HG03460 (cell line): ENCODE measurements at regions not wholly inside any gene's neighbourhood (a gene's known extent, or its start where the extent isn't known, plus 50 kb on each side); places are given as distances from the start of the nearest gene placed in this dataset.
"Not testable (repeated sequence)": the region's sequence is repeated elsewhere in the genome, so short reads cannot be mapped to it uniquely, and the experiment has no call there.

Source experiments
- ATAC-seq: cut with Tn5 transposase; IDR thresholded peaks from one replicate; pipeline ENCODE4 v1.9.1; 2021; ENCODE audit not compliant: unreplicated experiment

DNA sequence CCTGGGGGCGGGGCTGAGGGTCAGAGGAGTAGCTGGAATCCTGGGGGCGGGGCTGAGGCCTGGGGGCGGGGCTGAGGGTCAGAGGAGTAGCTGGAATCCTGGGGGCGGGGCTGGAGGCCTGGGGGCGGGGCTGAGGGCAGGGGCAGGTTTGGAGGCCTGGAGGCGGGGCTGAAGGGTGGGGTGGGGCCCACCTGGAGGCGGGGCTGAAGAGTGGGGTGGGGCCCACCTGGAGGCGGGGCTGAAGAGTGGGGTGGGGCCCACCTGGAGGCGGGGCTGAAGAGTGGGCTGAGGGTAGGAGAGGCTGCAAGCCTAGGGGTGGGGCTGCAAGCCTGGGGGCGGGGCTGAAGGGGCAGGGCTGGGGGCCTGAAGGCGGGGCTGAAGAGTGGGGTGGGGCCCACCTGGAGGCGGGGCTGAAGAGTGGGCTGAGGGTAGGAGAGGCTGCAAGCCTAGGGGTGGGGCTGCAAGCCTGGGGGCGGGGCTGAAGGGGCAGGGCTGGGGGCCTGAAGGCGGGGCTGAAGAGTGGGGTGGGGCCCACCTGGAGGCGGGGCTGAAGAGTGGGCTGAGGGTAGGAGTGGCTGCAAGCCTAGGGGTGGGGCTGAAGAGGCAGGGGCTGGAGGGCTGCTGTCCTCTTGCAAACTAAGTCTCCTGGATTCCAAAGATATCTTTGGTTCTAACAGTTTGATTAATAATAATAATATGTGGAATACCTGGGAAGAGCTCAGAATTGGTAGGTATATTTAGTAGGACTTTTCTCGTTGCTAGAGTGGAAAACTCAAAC is 1329.7 kb downstream of the BRD1 start:
- not testable (repeated sequence) for ATAC-seq

DNA sequence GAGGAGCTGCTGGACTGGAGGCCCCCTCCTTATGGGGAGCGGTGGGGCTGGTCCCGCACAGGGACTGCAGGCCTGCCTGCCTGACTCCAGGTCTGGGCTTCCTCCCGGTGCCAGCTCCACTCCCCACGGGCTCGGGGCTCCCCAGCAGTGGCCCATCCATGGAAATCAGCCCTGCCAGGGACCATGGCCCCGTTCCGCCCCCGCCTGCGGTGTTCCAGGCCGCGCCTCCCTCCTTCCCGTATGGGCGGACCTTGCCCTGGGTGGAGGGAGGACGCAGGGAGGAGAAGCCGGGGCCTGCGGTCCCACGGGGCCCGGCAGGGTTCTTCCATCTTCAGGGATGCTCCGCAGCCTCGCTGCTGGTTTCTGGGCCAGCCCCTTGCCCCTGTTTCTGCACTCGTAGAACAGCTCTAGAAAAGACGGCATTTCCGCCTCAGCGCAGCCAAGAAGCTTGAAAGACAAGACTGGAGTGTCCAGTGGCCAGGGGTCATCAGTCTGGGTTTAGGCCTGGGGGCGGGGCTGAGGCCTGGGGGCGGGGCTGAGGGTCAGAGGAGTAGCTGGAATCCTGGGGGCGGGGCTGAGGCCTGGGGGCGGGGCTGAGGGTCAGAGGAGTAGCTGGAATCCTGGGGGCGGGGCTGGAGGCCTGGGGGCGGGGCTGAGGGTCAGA is 1330.6 kb downstream of the BRD1 start:
- no peak for ATAC-seq

DNA sequence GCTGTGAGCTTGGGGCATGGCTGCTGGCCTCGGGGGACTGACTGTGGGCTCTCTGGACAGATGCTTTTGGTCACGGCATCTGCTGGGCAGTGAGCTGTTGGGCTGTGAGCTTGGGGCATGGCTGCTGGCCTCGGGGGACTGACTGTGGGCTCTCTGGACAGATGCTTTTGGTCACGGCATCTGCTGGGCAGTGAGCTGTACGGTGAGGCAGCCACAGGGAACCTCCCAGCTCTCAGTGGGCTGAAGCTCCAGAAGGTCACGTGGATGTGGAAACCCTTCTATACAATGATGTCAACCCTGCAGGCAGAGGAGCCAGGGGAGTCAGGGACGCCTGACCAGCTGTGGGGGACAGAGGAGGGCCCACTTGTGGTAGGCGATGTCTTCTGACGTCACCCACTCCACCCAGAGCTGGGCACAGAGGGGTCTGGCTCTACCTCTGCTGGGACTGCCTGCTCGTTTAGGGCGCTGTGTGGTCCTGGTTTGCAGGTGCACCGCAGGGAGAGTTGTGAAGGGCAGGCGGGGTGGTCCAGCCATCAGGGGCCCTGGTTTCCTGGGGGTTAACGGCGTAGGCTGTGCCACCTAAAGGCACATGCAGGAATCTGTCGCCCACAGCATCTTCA is 1331.3 kb downstream of the BRD1 start:
- no peak for ATAC-seq

DNA sequence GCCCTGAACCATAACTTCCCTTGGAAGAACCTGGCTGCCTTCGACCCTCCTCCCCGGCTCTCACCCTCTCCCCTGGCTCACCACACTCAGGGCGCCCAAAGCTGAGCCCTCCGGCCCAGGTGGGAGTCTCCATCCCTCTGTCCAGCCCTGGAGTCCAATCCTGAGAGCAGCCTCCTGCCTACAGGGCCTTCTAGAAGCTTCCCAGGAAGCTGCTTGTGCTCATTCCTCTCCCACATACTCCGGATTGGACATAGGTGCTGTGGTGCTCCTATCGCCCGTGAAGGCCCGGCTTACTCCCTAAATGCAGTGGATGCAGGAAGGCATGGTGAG is 1332.0 kb downstream of the BRD1 start:
- no peak for ATAC-seq

DNA sequence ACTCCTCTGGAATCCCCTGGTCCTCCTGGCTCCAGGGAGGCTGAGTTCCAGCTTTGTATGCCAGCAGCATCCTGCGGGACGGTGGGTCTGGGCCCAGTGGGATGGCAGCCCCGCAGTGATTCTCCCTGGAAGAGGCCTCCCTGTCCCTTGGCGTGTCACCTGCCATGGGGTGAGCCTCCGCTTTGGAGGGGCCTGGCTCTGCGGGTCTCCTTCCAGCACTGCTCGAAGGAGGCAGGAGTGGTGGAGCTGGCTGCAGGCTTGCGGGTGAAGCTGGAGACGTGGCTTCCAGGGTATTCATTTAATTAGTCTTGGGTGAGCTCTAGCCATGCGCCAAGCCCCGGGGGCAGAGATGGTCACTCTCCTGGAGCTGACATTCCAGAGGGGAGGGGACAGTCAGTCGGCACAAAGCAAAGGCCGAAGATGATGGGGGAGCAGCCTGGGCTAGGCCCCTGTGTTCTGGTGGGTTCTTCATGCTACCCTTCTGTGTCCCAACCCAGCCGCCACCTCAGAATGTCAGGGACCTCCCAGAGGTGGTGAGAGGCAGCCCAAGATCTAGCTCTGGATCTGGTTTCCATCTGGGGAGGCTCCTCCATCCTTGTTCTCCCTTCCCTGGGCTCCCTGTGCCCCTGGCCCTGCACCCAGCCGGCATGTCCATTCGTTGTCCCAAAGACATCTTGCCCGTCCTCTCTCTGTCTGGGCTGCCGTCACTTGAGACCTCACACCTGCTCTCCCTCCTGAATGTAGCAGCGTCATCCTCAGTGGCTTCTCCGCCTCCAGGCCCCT is 1332.5 kb downstream of the BRD1 start:
- ATAC-seq, result no peak

DNA sequence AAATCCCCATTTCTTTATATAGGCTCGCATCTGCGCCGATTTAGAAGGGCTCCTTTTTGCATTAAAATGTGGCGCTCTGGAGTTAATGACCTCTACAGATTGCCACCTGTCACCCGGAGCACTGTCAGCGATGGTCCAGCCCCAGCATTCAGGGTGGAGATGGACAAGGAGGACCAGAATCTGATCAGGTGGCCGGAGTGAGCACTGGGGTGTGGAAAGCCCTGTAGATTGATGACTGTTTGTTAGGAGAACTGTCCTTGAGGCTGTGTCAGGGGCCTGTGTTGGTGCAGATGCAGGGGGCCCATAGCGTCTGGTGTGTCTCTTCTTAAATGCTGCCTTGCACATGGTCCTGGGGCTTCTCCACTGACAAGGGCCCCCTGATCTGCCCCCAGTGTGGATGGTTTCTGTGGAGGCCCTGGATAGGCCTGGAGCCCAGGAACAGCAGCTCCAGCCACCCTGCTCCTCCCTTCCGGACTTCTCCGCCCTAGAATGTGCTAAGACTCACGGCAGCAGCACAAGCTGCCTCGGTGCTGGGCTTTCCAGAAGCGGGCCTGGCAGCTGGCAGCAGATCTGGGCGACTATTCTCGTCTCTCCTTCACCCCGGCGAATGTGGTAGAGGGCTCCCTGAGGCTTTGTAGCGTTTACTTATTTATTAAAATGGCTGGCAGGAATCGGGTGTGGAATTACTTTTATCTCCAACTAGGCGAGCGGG is 1333.3 kb downstream of the BRD1 start:
- no peak for ATAC-seq

DNA sequence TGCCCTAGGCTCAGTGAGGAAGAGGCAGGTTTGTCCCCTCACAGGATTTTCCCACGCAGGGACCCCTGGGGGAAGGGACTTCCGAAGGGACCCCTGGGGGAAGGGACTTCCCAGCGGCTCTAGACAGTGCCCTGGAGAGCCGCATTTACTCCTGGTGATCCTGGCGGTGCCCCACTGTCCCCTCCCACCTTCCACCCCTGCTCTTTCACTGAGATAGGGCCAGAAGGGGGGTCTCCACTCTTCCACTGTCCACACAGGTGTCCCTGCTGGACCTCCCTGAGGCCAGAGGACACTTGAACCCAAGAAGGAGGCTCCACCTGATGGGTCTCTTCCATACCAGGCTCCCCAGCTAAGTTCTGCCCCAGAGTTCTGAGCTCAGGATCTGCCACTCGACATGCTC is 1333.9 kb downstream of the BRD1 start:
- no peak for ATAC-seq

DNA sequence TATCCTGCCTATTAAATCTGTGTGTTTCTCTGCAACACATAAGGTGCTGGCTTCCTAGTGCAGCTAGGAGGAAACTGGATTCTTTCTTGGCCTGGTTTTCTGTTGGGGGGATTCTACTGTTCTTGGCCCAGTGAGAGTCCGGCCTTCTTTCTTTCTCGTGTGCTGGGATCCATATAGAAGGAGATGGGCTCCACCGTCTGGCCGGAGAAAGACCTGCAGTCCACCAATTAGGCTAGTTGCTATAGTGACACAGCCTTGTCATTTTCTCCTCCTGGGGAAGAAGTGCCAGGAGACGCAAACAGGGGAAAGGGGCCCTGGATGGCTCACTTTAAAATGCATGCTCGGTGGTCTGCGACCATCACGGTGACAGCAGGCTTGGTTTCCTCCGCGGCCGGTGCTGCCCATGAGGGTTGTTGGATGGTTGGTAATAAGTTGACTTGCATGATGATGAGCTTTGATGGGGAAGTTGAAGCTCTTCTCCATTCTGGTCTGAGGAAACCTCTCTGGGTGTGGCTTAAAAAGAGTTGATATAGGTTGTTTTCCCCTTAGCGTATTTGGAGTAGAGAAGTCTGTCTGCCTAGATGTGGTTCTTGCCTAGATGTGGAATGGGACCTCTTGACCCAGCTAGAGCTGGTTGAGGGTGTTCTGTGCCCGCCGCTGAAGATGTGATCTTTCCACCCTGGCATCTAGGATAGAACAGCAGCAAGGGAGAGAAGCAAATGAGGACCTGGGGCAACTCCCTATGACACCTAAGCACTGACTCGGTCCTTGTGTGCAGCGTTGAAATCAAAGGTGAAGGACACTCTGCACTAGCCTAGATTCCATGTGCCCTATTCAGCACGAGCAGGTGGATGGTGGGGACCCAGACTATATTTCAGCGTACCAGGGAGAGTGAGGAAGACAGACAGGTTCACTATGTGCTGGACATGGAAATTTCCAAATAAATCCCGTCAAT is 1335.0 kb downstream of the BRD1 start:
- no peak for ATAC-seq

DNA sequence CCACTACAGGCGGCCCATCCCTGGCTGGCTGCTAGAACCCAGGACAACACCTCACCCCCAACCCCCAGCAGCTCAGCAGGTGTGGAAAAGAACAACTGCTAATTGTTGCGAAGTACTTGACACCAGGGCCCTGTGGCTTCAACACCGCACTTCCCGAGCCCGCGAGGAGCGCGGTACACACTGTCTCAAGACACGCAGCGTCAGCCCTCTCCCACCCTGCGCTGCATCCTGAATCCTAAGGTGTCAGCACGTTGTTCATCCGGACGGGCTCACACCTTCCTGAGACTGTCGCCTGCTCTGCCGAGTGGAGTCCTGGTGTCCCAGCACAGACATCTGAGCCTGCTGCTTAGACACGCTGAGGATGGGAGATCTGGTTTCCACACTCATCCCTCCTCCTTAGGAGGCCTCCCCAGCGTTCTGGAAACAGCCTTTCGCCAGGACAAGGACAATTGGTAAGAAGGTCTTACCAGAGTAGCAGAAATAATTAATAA is 1336.2 kb downstream of the BRD1 start:
- ATAC-seq, result no peak

DNA sequence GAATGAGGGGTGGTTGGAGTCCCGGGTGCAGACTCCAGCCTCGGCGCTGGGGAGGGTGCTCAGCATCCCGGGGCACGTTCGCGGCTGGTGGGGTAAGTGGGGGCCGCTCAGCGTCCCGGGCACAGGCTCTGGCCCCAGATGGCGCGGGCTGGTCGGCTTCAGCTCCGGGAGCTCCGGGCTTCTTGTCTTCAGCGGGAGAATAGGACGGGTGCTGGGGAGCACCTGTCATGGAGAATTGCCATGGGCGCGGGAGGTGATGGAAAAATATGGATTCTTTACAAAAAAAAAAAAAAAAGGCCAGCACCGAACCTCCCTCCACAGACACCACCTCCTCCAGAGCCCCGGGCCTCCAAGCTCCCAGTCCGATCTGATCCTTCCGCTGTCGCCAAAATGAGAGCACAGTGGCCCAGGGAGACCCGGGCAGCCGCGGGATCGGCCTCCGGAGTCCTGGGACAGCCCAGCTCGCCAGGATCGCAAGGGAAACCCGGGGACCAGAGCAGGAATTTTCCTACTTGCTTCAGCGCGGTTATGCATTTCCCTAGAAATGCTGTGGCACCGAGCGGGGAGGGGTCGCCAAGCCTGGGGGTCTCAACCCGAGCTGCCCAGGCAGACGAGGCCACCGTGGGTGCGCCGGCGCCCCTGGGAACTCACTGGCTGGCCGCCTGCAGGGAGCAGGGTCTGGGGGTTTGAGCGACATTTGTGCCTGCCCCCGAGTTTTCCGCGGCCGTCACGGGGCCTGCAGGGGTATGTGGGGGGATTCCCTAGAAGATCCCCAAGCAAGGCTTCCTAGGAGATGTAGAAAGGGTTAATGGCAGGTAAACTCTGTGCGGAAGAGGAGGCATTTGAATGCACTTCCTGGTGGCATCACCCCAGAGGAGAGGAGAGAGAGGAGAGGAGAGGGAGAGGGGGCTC is 1336.9 kb downstream of the BRD1 start:
- ATAC-seq, result no peak

DNA sequence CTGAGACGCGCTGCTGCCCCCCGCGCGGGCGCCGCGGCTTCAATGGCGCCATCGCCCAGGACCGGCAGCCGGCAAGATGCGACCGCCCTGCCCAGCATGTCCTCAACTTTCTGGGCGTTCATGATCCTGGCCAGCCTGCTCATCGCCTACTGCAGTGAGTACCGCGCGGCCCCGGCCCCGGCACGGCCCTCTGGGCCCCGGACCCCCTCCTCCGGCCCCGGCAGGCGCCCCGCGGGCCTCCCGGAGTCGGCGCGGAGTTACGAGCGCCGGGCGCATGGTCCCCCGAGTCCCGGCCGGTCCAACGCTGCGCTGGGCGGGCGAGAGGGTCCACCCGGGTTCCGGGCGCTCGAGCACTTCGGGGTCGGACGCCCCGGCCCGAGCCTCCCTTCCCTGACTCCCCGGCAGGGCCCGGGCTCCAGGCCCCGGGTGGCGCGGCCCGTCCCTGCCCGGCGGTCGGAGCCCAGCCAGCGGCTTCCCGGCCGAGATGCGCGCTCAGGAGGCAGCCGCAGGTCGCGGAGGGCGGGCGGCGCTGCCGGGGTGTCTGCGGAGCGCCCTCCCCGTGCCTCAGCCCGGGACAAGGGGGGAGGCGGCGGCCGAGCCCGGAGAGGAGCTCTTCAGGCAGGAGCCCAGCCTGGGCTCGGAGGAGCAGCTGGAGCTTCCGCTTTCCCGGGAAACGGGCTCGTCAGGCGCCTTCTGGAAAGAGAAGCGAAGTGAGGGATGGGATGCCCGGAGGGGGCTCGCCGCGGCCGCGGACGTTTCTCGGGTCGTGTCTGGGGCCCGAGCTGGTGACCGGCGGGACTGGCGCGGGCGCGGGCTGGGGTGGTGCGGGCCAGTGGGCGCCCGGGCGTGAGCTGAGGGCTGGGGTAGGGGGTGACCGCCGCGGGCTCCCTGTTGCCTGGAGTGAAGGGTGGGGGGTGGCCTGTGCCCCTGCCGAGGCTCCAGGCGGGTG is 1337.8 kb downstream of the BRD1 start:
- ATAC-seq, result no peak

DNA sequence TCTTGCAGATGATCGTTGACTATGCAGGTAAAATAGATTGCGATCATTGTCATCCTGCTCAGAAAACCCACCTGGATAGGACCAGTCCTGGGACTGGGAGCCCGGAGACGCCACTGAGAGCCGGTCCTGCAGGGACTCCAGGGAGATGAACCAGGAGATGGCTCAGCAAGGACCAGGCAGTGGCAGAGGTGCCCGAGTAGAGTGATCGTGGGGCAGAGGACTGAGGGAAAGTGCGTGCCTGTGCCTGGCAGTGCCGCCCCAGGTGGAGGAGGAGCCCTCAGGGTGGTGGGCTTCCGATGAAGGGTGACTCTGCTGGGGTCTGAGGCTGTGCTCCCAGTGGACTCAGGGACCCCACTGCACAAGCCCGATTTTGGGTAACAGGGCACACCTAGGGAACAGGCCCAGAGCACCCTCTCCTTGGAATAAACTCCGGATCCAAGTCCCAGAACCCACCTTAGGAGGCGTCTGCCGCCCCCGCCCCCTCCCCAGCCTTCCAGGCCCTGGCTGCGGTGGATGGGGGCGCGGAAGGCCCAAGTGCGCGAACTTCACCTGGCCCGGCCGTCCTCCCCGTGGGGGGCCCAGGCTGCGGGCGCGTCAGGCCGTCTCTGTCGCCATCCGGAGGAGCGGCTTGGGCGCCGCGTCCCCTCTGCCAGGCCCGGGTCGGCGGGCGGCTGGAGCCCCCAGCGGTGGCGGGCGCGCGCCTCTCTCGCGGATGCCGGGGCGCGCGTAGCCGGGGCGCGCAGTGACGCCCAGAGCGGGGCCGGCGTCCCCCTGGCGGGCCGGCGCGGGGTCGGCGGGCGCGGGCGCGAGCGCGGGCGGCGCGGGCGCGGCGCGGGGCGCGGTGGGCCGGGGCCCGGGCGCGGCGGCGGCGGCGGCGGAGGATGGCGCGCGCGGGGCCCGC is 1338.8 kb downstream of the BRD1 start:
- ATAC-seq, result no peak

DNA sequence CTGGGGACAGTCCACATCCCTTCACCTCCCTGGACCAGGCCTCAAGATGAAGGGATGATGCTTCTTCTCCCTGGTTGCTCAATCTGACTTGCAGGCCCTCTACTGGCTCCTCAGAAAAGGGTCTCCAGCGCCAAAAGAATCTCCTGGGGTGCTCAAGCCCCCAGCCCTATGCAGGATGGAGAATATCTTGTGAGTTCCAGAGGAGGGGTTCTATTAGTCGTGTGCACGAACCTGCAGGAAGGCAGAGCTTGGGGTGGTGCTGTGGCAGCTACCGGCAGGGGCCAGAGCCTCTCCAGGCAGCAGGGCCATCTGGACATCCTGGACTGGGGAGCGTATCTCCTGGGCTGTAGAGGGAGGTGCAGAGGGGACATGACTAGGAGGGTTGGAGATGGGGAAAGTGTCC is 1339.5 kb downstream of the BRD1 start:
- ATAC-seq, result no peak

DNA sequence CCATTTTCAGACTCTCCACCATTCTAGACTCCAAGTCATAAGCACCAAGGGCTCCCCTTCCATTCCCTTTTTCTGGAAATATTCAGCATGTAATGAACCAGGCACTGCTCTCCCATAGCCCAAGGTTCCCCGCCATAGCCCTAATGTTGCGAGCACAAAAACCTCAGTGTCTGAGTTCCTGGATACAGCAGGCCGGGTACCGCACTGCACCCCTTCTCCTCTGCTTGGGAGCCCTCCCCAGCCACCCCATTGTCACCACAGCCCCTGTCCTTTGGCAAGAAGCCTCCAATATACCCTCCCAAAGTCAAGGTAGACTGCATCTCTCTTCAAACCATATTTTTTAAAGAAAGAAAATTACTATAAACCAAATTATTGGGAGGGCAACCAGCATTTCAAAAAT is 1341.1 kb downstream of the BRD1 start:
- no peak for ATAC-seq

DNA sequence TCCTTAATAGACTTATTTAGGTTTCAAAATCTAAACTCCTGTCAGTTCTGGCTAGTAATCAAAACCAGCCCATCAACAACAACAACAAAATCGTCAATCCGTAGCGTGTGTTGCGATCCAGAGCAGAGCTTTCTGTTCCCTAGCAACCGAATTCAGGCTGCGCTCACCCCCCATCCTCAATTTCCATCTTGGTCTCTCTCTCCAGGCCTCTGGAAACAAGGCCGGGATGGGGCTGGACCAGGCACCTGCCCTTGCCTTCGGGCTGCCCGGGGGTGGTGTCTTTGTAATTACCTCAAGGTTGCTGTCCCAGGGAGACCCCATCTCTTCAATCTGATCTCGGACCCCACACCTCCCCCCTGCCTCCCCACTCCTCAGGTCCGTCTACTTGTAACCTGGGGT is 1341.5 kb downstream of the BRD1 start:
- no peak for ATAC-seq
